ENCODE measurements at regions not wholly inside any gene's neighbourhood (a gene's known extent, or its start where the extent isn't known, plus 50 kb on each side); places are given as distances from the start of the nearest gene placed in this dataset.

GRCh38 chr5:33237471-33237870, 203.3 kb upstream of the TARS1 start:
- no peak for TF ChIP-seq EZH2 (IDR thresholded peaks at IDR 0.05; ENCODE audit: low read length)
- TF ChIP-seq CTCF (optimal IDR thresholded peaks at IDR 0.05 in 1 of 3, IDR thresholded peaks at IDR 0.05 in 1 of 3, conservative IDR thresholded peaks at IDR 0.05 in 1 of 3; ENCODE audit: extremely low read depth in 1 of 3, insufficient read depth in 2 of 3, low read length in 3 of 3): no peak
